Hepatocyte (in vitro differentiated cells): ENCODE measurements at regions not wholly inside any gene's neighbourhood (a gene's known extent, or its start where the extent isn't known, plus 50 kb on each side); places are given as distances from the start of the nearest gene placed in this dataset.
"Not testable (repeated sequence)": the region's sequence is repeated elsewhere in the genome, so short reads cannot be mapped to it uniquely, and the experiment has no call there.

Source experiments
- CTCF ChIP-seq: fragments of 200-600 bp; sonication (generic); IDR thresholded peaks from 2 replicates; pipeline ENCODE4 v1.5.1; 2016; ENCODE audit warnings: antibody characterized with exemption, mild to moderate bottlenecking; ENCODE audit not compliant: poor library complexity
- EZH2 ChIP-seq: fragments of 200-600 bp; sonication (generic); IDR thresholded peaks from 2 replicates; pipeline ENCODE4 v1.6.1; 2016; ENCODE audit warnings: antibody characterized with exemption, mild to moderate bottlenecking, borderline replicate concordance

- not testable (repeated sequence) for TF ChIP-seq CTCF, EZH2
Observed at GRCh38 chr1:121009216-121010057, 119.9 kb downstream of the PPIAL4A start.
